ENCODE measurements at regions not wholly inside any gene's neighbourhood (a gene's known extent, or its start where the extent isn't known, plus 50 kb on each side); places are given as distances from the start of the nearest gene placed in this dataset.

- Histone ChIP-seq H3K4me1 (no peaks in the 10 kb centered on the region), H3K9me3 (no peaks in the 10 kb centered on the region), H3K4me3 (ENCODE audit: low read depth, low read length) (no peak overlapping the region), H3K27me3 (no peaks in the 10 kb centered on the region), H3K36me3 (no peaks in the 10 kb centered on the region)
- no peak for TF ChIP-seq CTCF (IDR thresholded peaks at IDR 0.05; ENCODE audit: low read depth, low read length)
- DNase-seq: no peak
Measured at GRCh38 chr20:60465439-60465838, 507.2 kb downstream of the CDH26 start.

DNA sequence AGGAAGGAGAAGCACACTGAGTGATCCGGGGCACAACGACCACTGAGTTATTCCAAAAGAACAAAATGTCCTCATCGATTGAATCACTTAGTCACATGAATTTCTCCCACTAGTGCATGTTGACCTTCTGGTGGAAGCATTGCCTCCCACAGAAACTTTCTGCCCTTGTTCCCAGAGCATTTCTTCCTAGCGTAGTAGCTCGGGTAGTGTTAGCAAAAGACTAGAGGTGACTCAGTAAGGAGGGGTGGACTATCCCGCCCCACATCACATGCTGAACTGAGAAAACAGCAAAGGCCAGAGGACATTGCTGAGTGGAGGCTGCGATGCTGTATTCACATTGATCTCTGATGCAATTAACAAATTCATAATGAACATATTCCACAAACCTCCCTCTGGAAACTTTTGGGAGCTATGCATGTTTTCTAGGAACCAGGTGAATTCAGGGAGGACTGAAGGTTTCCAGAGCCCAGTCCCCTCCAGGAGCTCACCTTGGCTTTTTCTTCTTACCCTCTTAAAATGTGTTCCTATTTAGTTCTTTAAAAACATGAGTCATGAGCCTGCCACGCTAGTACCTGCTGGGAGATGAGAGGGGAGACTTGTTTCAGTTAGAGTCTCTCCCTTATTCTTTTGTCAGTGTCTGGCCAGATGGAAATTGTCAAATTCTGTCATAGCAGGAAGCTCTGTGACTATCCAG is 507.9 kb downstream of the CDH26 start:
- no peak for DNase-seq
- H3K4me1 ChIP-seq: no peaks in the 10 kb centered on the region
- TF ChIP-seq CTCF (IDR thresholded peaks at IDR 0.05; ENCODE audit: low read depth, low read length): no peak
- H3K9me3 ChIP-seq: no peaks in the 10 kb centered on the region
- no peaks in the 10 kb centered on the region for H3K36me3 ChIP-seq
- H3K4me3 ChIP-seq (ENCODE audit: low read depth, low read length): no peak overlapping the region
- no peaks in the 10 kb centered on the region for H3K27me3 ChIP-seq

GRCh38 chr20:60466687-60467022 is 508.4 kb downstream of the CDH26 start:
- no peak for DNase-seq
- H3K9me3 ChIP-seq: no peaks in the 10 kb centered on the region
- H3K27me3 ChIP-seq: no peaks in the 10 kb centered on the region
- no peak overlapping the region for H3K4me3 ChIP-seq (ENCODE audit: low read depth, low read length)
- no peaks in the 10 kb centered on the region for H3K36me3 ChIP-seq
- TF ChIP-seq CTCF (IDR thresholded peaks at IDR 0.05; ENCODE audit: low read depth, low read length): no peak
- H3K4me1 ChIP-seq: no peaks in the 10 kb centered on the region

- H3K4me3 ChIP-seq (ENCODE audit: low read depth, low read length): no peak overlapping the region
- no peak for DNase-seq
- no peaks in the 10 kb centered on the region for H3K9me3 ChIP-seq
- no peaks in the 10 kb centered on the region for H3K27me3 ChIP-seq
- no peak for TF ChIP-seq CTCF (IDR thresholded peaks at IDR 0.05; ENCODE audit: low read depth, low read length)
- no peaks in the 10 kb centered on the region for H3K4me1 ChIP-seq
- no peaks in the 10 kb centered on the region for H3K36me3 ChIP-seq
Measured at GRCh38 chr20:60467078-60467477, 508.9 kb downstream of the CDH26 start.

DNA sequence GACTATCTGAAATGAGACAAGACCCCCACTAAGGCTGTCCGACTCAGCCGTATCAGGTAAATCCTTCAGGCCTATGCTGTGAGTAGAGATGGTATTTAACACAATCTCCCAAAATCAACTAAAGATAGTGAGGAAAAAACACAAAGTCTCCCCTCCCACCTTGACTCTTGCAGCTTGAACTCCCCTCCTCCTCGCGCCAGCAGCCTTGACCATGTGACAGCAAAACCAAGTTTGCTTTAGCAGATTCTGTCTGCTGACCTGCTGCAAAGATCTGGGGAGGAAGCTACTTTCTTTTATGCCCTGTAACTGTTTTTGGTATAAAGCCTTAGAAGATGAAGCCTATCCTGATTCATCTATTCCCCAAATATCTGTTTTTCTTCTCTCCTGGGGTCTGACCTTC is 509.5 kb downstream of the CDH26 start:
- no peak for DNase-seq
- Histone ChIP-seq H3K9me3 (no peaks in the 10 kb centered on the region), H3K27me3 (no peaks in the 10 kb centered on the region), H3K36me3 (no peaks in the 10 kb centered on the region), H3K4me3 (ENCODE audit: low read depth, low read length) (no peak overlapping the region), H3K4me1 (no peaks in the 10 kb centered on the region)
- no peak for TF ChIP-seq CTCF (IDR thresholded peaks at IDR 0.05; ENCODE audit: low read depth, low read length)

- H3K27me3 ChIP-seq: no peaks in the 10 kb centered on the region
- H3K4me1 ChIP-seq: no peaks in the 10 kb centered on the region
- DNase-seq: no peak
- no peak overlapping the region for H3K4me3 ChIP-seq (ENCODE audit: low read depth, low read length)
- no peaks in the 10 kb centered on the region for H3K36me3 ChIP-seq
- no peaks in the 10 kb centered on the region for H3K9me3 ChIP-seq
- no peak for TF ChIP-seq CTCF (IDR thresholded peaks at IDR 0.05; ENCODE audit: low read depth, low read length)
Measured at GRCh38 chr20:60469829-60470228, 511.6 kb downstream of the CDH26 start.
